Type B pancreatic cell (in vitro differentiated cells): ENCODE measurements at regions not wholly inside any gene's neighbourhood (a gene's known extent, or its start where the extent isn't known, plus 50 kb on each side); places are given as distances from the start of the nearest gene placed in this dataset.

Source experiments
- DNase-seq: peaks from one replicate; pipeline ENCODE4 v3.0.0; 2021; ENCODE audit warnings: mixed read lengths; ENCODE audit not compliant: unreplicated experiment; ENCODE audit errors: extremely low spot score
- H3K27ac Mint-ChIP-seq: 2 replicates; pipeline ENCODE4 v1.8.0; 2021; ENCODE audit warnings: mild to moderate bottlenecking, mixed read lengths
- H3K27me3 Mint-ChIP-seq: 2 replicates; pipeline ENCODE4 v1.8.0; 2021; ENCODE audit warnings: mixed read lengths
- H3K36me3 Mint-ChIP-seq: 2 replicates; pipeline ENCODE4 v1.8.0; 2021; ENCODE audit warnings: mixed read lengths
- H3K4me1 Mint-ChIP-seq: one replicate; pipeline ENCODE4 v1.8.0; 2021; ENCODE audit warnings: mixed read lengths; ENCODE audit not compliant: unreplicated experiment
- H3K4me3 Mint-ChIP-seq: 2 replicates; pipeline ENCODE4 v1.8.0; 2021; ENCODE audit warnings: mild to moderate bottlenecking, mixed read lengths
- H3K9me3 Mint-ChIP-seq: 2 replicates; pipeline ENCODE4 v1.8.0; 2021; ENCODE audit warnings: mixed read lengths
- CTCF ChIP-seq: fragments of 200-600 bp; sonication (generic); conservative IDR thresholded peaks from 2 replicates; pipeline ENCODE4 v1.5.0; 2021; ENCODE audit warnings: antibody characterized with exemption, mild to moderate bottlenecking

- Mint-ChIP-seq H3K27ac (peak overlapping the region; percentile 34), H3K4me3 (no peak overlapping the region), H3K4me1 (peaks cover 9% of the 10 kb centered on the region), H3K36me3 (no peaks in the 10 kb centered on the region), H3K9me3 (no peaks in the 10 kb centered on the region), H3K27me3 (no peaks in the 10 kb centered on the region)
- DNase-seq = no peak
- TF ChIP-seq CTCF = no peak
Observed at GRCh38 chr1:84749427-84749826, 59.2 kb upstream of the SSX2IP start.

DNA sequence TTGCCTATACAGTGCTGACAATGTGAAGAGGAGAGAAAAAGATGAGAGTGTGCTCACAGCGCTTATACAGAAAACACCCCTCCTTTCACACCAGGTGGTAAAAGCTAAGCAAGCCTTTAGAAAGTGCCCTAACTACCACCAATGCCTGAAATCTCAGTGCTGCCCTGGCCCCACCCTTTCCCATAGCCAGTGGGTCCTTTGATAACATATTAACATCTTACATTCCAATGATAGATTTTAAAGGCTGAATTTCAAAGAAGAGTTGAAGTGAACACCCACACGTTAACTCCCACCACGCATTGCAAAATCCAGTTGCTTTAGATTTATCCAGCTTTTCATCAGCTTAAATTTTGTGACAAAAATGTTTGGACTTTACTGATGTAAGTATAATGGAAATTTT lies 58.1 kb upstream of the SSX2IP start:
- no peak overlapping the region for H3K27ac Mint-ChIP-seq
- H3K9me3 Mint-ChIP-seq = no peaks in the 10 kb centered on the region
- no peak overlapping the region for H3K4me3 Mint-ChIP-seq
- no peak for TF ChIP-seq CTCF
- no peaks in the 10 kb centered on the region for H3K36me3 Mint-ChIP-seq
- DNase-seq = no peak
- no peaks in the 10 kb centered on the region for H3K27me3 Mint-ChIP-seq
- peaks cover 7% of the 10 kb centered on the region for H3K4me1 Mint-ChIP-seq

DNA sequence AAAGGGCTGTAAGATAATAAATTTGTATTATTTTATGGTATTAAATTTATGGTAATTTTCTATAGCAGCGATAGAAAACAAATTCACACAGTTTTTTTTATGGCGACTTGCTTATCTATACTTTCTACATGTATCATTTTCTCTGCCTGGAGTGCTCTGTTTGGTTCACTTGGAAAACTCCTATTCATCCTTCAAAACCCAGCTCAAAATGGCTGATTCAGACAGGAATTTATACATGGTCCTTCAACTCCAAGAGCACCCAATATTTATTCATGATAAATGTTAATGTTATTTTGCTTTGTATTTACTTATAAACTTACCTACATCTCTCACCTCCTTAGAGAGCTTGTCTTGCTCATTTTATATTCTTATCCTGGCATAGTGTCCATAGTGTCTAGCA lies 55.6 kb upstream of the SSX2IP start:
- TF ChIP-seq CTCF = no peak
- Mint-ChIP-seq H3K4me1 (peaks cover 5% of the 10 kb centered on the region), H3K27me3 (no peaks in the 10 kb centered on the region)

GRCh38 chr1:84743896-84744295 lies 53.6 kb upstream of the SSX2IP start:
- DNase-seq = no peak
- Mint-ChIP-seq H3K27me3 (no peaks in the 10 kb centered on the region), H3K4me1 (no peaks in the 10 kb centered on the region), H3K4me3 (no peak overlapping the region), H3K9me3 (peaks cover 9% of the 10 kb centered on the region), H3K27ac (no peak overlapping the region), H3K36me3 (no peaks in the 10 kb centered on the region)
- no peak for TF ChIP-seq CTCF

More for the DNA sequence above, 55.6 kb upstream of the SSX2IP start:
- no peaks in the 10 kb centered on the region for H3K36me3 Mint-ChIP-seq
- peaks cover 9% of the 10 kb centered on the region for H3K9me3 Mint-ChIP-seq
- H3K27ac Mint-ChIP-seq = no peak overlapping the region
- H3K4me3 Mint-ChIP-seq = no peak overlapping the region
- DNase-seq = no peak

DNA sequence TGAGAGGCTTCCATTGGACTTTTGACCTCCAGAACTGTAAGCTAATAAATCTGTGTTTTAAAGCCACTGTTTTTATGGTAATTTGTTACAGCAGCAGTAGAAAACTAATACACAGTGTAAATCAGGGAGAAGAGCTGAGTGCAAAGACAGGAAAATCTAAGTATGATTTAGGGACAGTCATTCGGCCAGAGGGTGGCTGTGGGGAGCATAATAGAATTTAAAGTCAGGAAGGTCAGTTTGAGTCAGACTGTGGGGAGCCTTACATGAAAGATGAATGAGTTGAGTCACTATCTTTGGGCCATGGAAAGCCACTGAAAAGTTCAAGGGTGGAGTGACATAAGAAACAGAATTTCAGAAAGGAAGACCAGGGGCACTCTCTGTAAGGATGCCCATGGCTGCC lies 52.4 kb upstream of the SSX2IP start:
- no peak overlapping the region for H3K4me3 Mint-ChIP-seq
- H3K4me1 Mint-ChIP-seq = no peaks in the 10 kb centered on the region
- TF ChIP-seq CTCF = no peak
- H3K9me3 Mint-ChIP-seq = peaks cover 9% of the 10 kb centered on the region
- DNase-seq = no peak
- H3K36me3 Mint-ChIP-seq = no peaks in the 10 kb centered on the region
- H3K27ac Mint-ChIP-seq = no peak overlapping the region
- no peaks in the 10 kb centered on the region for H3K27me3 Mint-ChIP-seq

DNA sequence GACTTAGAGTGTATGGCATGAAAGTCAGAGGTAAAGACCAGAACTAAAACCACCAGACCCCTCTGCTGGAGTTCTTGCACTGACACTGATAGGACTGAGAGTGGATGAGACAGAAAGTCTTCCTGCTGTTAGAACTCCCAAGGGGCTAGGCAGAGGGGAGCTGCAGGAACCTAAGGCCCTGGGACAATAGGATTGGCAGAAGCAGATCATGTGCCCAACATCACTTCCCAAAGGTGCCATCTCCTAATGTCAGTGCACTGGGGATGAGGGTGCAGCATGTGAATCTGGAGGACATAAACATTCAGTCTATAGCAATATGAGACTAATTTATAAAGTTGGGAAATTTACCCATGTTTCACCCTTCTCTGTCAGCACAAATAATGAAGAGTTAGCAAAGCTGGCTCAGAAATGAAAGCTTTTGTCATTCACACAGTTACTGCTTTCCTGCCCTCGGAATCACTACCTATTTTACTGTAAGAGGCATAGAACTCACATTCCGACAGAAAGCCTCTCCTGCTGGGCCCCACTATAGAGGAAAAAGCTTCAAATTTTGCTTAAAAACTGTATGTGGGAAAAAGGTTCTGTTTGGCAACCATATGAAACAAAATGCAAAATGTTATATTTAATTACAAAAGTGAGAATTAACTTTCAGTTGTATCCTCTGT lies 49.9 kb upstream of the SSX2IP start:
- Mint-ChIP-seq H3K27ac (no peak overlapping the region), H3K36me3 (no peaks in the 10 kb centered on the region), H3K27me3 (no peaks in the 10 kb centered on the region), H3K4me3 (no peak overlapping the region), H3K9me3 (peaks cover 9% of the 10 kb centered on the region), H3K4me1 (no peaks in the 10 kb centered on the region)
- no peak for TF ChIP-seq CTCF
- no peak for DNase-seq
